Astrocyte (in vitro differentiated cells and primary cell): ENCODE measurements at regions not wholly inside any gene's neighbourhood (a gene's known extent, or its start where the extent isn't known, plus 50 kb on each side); places are given as distances from the start of the nearest gene placed in this dataset.

Experiments used
- DNase-seq: peaks from one replicate; pipeline ENCODE4 v3.0.0-alpha.2; 2010; ENCODE audit warnings: low read depth
- FAIRE-seq: peaks from 2 replicates; lab custom pipeline; 2011; peaks lifted over from hg19 to GRCh38; lab: Jason Lieb, UNC
- H2AFZ ChIP-seq: 2 replicates; pipeline ENCODE4 v1.6.0; 2012; ENCODE audit warnings: low read depth, low read length, inconsistent platforms
- H3K27ac ChIP-seq: 2 replicates; pipeline ENCODE4 v1.5.1; 2011; ENCODE audit warnings: low read depth, low read length, inconsistent platforms
- H3K27me3 ChIP-seq: 2 replicates; pipeline ENCODE4 v1.6.0; 2011; ENCODE audit warnings: low read length, inconsistent platforms; ENCODE audit not compliant: insufficient read depth
- H3K36me3 ChIP-seq: 2 replicates; pipeline ENCODE4 v1.5.1; 2011; ENCODE audit warnings: low read length, inconsistent platforms; ENCODE audit not compliant: insufficient read depth
- H3K4me1 ChIP-seq: 2 replicates; pipeline ENCODE4 v1.5.1; 2011; ENCODE audit warnings: low read length, inconsistent platforms; ENCODE audit not compliant: insufficient read depth
- H3K4me2 ChIP-seq: 2 replicates; pipeline ENCODE4 v1.6.0; 2012; ENCODE audit warnings: low read length, inconsistent platforms
- H3K4me3 ChIP-seq: 2 replicates; pipeline ENCODE4 v1.5.1; 2011; ENCODE audit warnings: low read depth, mild to moderate bottlenecking, low read length, inconsistent platforms; ENCODE audit not compliant: insufficient read depth
- H3K79me2 ChIP-seq: 2 replicates; pipeline ENCODE4 v1.6.0; 2012; ENCODE audit warnings: mild to moderate bottlenecking, low read length, inconsistent platforms; ENCODE audit not compliant: insufficient read depth
- H3K9ac ChIP-seq: 2 replicates; pipeline ENCODE4 v1.6.0; 2012; ENCODE audit warnings: mild to moderate bottlenecking, low read length, inconsistent platforms
- H3K9me3 ChIP-seq: 2 replicates; pipeline ENCODE4 v1.5.1; 2012; ENCODE audit warnings: low read depth, mild to moderate bottlenecking, low read length, inconsistent platforms; ENCODE audit not compliant: insufficient read depth
- H4K20me1 ChIP-seq: 2 replicates; pipeline ENCODE4 v1.6.0; 2012; ENCODE audit warnings: low read length, inconsistent platforms; ENCODE audit not compliant: insufficient read depth
- H3K27ac Mint-ChIP-seq: one replicate; pipeline ENCODE4 v1.8.0; 2021; ENCODE audit warnings: mild to moderate bottlenecking, mixed read lengths; ENCODE audit not compliant: unreplicated experiment
- H3K27me3 Mint-ChIP-seq: one replicate; pipeline ENCODE4 v1.8.0; 2021; ENCODE audit warnings: low read depth, mixed read lengths; ENCODE audit not compliant: unreplicated experiment
- H3K36me3 Mint-ChIP-seq: one replicate; pipeline ENCODE4 v1.8.0; 2021; ENCODE audit warnings: low read depth, mixed read lengths; ENCODE audit not compliant: unreplicated experiment
- H3K4me1 Mint-ChIP-seq: one replicate; pipeline ENCODE4 v1.8.0; 2021; ENCODE audit warnings: low read depth, mixed read lengths; ENCODE audit not compliant: unreplicated experiment
- H3K4me3 Mint-ChIP-seq: one replicate; pipeline ENCODE4 v1.8.0; 2021; ENCODE audit warnings: mild to moderate bottlenecking, moderate library complexity, mixed read lengths; ENCODE audit not compliant: unreplicated experiment
- H3K9me3 Mint-ChIP-seq: one replicate; pipeline ENCODE4 v1.8.0; 2021; ENCODE audit warnings: mild to moderate bottlenecking, mixed read lengths; ENCODE audit not compliant: unreplicated experiment
- EZH2 ChIP-seq: IDR thresholded peaks from 2 replicates; pipeline ENCODE4 v1.6.1; 2012; ENCODE audit warnings: mild to moderate bottlenecking, low read length, inconsistent platforms; ENCODE audit not compliant: insufficient read depth
- TF ChIP-seq, protein P1 (sequence below): IDR thresholded peaks from 2 replicates; pipeline ENCODE4 v1.5.1; 2011; ENCODE audit warnings: low read depth, mild to moderate bottlenecking, inconsistent platforms, low read length, moderate library complexity; ENCODE audit not compliant: insufficient read depth

GRCh38 chr22:34946339-34946985, 119.5 kb upstream of the ISX start:
- Histone ChIP-seq H3K27ac (no peak overlapping the region), H3K9ac (no peak overlapping the region), H3K4me3 (no peak overlapping the region), H3K4me1 (no peaks in the 10 kb centered on the region), H2AFZ (no peak overlapping the region), H3K27me3 (no peaks in the 10 kb centered on the region), H4K20me1 (no peaks in the 10 kb centered on the region), H3K4me2 (no peak overlapping the region), H3K36me3 (no peaks in the 10 kb centered on the region), H3K79me2 (no peaks in the 10 kb centered on the region), H3K9me3 (peaks cover 6% of the 10 kb centered on the region)
- H3K27ac Mint-ChIP-seq: peak overlapping the region; percentile 62
- peak; percentile 32 for DNase-seq
- no peaks in the 10 kb centered on the region for H3K36me3 Mint-ChIP-seq
- H3K4me1 Mint-ChIP-seq: peaks cover 3% of the 10 kb centered on the region
- H3K4me3 Mint-ChIP-seq: no peak overlapping the region
- TF ChIP-seq, protein P1, sequence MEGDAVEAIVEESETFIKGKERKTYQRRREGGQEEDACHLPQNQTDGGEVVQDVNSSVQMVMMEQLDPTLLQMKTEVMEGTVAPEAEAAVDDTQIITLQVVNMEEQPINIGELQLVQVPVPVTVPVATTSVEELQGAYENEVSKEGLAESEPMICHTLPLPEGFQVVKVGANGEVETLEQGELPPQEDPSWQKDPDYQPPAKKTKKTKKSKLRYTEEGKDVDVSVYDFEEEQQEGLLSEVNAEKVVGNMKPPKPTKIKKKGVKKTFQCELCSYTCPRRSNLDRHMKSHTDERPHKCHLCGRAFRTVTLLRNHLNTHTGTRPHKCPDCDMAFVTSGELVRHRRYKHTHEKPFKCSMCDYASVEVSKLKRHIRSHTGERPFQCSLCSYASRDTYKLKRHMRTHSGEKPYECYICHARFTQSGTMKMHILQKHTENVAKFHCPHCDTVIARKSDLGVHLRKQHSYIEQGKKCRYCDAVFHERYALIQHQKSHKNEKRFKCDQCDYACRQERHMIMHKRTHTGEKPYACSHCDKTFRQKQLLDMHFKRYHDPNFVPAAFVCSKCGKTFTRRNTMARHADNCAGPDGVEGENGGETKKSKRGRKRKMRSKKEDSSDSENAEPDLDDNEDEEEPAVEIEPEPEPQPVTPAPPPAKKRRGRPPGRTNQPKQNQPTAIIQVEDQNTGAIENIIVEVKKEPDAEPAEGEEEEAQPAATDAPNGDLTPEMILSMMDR: no peak
- TF ChIP-seq EZH2: no peak
- no peaks in the 10 kb centered on the region for H3K27me3 Mint-ChIP-seq
- no peak for FAIRE-seq
- peaks cover 3% of the 10 kb centered on the region for H3K9me3 Mint-ChIP-seq

GRCh38 chr22:34950489-34950888, 115.5 kb upstream of the ISX start:
- Histone ChIP-seq H3K4me1 (no peaks in the 10 kb centered on the region), H2AFZ (no peak overlapping the region), H3K4me3 (no peak overlapping the region), H3K9ac (no peak overlapping the region), H3K4me2 (no peak overlapping the region), H4K20me1 (no peaks in the 10 kb centered on the region), H3K36me3 (no peaks in the 10 kb centered on the region), H3K27ac (no peak overlapping the region), H3K79me2 (no peaks in the 10 kb centered on the region), H3K27me3 (no peaks in the 10 kb centered on the region), H3K9me3 (peaks cover 5% of the 10 kb centered on the region)
- peaks cover 4% of the 10 kb centered on the region for H3K4me1 Mint-ChIP-seq
- FAIRE-seq (no peak), DNase-seq (no peak)
- no peaks in the 10 kb centered on the region for H3K36me3 Mint-ChIP-seq
- no peak overlapping the region for H3K27ac Mint-ChIP-seq
- no peaks in the 10 kb centered on the region for H3K27me3 Mint-ChIP-seq
- TF ChIP-seq, protein P1: no peak
- TF ChIP-seq EZH2: no peak
- H3K4me3 Mint-ChIP-seq: no peak overlapping the region
- peaks cover 5% of the 10 kb centered on the region for H3K9me3 Mint-ChIP-seq

- H3K9me3 Mint-ChIP-seq: peaks cover 5% of the 10 kb centered on the region
Observed at GRCh38 chr22:34951212-34951611, 114.7 kb upstream of the ISX start.

More at GRCh38 chr22:34951212-34951611, 114.7 kb upstream of the ISX start:
- Histone ChIP-seq H3K27me3 (no peaks in the 10 kb centered on the region), H3K4me3 (no peak overlapping the region), H3K27ac (no peak overlapping the region), H4K20me1 (no peaks in the 10 kb centered on the region), H3K36me3 (no peaks in the 10 kb centered on the region), H3K4me1 (no peaks in the 10 kb centered on the region), H3K9ac (no peak overlapping the region), H3K9me3 (peaks cover 5% of the 10 kb centered on the region), H3K4me2 (no peak overlapping the region), H3K79me2 (no peaks in the 10 kb centered on the region), H2AFZ (no peak overlapping the region)
- DNase-seq (no peak), FAIRE-seq (no peak)
- H3K4me1 Mint-ChIP-seq: peaks cover 4% of the 10 kb centered on the region
- no peaks in the 10 kb centered on the region for H3K27me3 Mint-ChIP-seq
- H3K36me3 Mint-ChIP-seq: no peaks in the 10 kb centered on the region
- H3K4me3 Mint-ChIP-seq: no peak overlapping the region
- H3K27ac Mint-ChIP-seq: no peak overlapping the region
- TF ChIP-seq, protein P1: no peak
